ENCODE measurements at regions not wholly inside any gene's neighbourhood (a gene's known extent, or its start where the extent isn't known, plus 50 kb on each side); places are given as distances from the start of the nearest gene placed in this dataset.
A peak's percentile ranks its signal among the peaks of the same experiment; 100 is the strongest.

DNA sequence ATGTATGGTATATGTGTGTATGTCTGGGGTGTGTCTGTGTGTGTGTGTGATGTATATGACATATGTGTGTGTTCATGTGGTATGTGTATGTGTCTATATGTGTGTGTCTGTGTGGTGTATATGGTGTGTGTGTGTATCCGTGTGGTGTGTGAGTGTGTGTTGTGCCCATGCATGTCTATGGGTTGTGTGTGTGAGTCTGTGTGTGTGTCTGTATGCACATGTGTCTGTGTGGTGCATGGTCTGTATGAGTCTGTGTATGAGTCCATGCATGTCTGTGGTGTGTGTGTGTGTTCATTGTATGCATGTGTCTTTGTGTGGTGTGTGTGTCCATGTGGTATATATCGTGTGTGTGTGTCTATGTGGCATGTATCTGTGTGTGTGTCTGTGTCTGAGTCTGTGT is 168.1 kb upstream of the GSC start:
- Mint-ChIP-seq H3K27ac (no peak overlapping the region), H3K4me3 (no peak overlapping the region), H3K4me1 (peaks cover 4% of the 10 kb centered on the region), H3K36me3 (ENCODE audit: low read depth) (no peaks in the 10 kb centered on the region), H3K27me3 (ENCODE audit: low read depth, poor library complexity) (peaks cover 3% of the 10 kb centered on the region), H3K9me3 (no peaks in the 10 kb centered on the region)
- DNase-seq: no peak
- TF ChIP-seq, protein P1, sequence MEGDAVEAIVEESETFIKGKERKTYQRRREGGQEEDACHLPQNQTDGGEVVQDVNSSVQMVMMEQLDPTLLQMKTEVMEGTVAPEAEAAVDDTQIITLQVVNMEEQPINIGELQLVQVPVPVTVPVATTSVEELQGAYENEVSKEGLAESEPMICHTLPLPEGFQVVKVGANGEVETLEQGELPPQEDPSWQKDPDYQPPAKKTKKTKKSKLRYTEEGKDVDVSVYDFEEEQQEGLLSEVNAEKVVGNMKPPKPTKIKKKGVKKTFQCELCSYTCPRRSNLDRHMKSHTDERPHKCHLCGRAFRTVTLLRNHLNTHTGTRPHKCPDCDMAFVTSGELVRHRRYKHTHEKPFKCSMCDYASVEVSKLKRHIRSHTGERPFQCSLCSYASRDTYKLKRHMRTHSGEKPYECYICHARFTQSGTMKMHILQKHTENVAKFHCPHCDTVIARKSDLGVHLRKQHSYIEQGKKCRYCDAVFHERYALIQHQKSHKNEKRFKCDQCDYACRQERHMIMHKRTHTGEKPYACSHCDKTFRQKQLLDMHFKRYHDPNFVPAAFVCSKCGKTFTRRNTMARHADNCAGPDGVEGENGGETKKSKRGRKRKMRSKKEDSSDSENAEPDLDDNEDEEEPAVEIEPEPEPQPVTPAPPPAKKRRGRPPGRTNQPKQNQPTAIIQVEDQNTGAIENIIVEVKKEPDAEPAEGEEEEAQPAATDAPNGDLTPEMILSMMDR (IDR thresholded peaks at IDR 0.05): no peak

DNA sequence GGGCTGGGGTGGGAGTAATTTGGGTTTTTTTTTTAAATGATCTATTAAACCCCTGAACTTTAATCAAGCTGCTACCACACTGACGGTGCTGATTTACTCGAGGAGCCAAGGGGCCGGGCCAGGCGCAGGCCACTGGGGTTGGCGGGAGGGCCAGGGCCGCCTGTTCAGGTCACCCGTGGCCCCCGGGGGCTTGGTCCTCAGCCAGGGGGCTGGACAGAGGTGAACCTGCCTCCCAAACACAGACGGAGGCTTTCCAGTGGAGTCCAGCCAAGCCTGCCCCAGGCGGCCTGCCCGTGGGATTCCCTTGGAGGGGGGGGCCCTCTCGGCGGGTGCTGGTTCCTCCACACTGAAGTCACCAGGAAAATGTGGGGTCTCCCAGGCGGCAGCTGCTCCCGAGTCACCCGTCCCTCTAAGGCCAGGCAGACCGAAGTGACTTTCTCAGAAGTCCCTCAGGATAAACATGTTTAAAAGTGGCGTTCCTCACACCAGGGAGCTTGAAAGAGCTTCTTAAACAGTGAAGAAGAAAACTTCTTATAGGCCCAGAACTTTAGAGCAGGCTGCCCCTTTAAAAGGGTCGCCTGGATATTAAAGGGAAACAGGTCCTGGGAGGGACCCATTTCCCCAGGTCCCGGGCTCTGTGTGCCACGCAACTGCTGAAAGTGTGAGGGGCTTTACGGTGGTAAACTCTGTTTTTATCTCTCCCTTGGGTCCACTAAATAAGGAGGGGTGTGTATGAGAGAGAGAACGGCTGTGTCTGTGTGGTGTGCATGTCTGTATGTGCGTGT is 167.2 kb upstream of the GSC start:
- TF ChIP-seq, protein P1 (IDR thresholded peaks at IDR 0.05): no peak
- Mint-ChIP-seq H3K9me3 (no peaks in the 10 kb centered on the region), H3K4me1 (peaks cover 4% of the 10 kb centered on the region), H3K27me3 (ENCODE audit: low read depth, poor library complexity) (peaks cover 10% of the 10 kb centered on the region), H3K27ac (no peak overlapping the region), H3K4me3 (no peak overlapping the region), H3K36me3 (ENCODE audit: low read depth) (no peaks in the 10 kb centered on the region)
- DNase-seq: peak; percentile 17

DNA sequence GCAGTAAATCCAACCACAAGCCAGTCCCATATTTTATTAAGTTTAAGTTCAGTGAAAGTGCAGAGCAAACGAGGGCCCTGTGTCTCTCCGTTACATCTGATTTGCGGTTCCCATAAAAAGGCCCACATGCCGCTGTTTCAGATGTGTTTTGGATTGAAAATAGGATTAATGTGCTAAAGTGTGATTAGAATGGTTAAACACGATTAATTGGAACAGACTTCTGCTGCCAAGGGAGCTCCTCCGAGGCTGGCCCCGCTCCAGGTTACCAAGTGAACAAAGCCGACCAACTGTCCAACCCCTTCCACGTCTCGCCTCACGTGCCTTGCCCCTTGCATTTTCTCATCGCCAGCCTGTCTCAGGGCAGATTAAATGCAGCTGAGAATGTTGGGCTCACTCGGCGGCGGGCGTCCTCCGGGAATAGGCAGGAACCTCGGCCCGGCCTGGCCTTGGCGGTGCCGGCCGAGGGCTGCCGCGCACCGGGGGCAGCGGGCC is 166.5 kb upstream of the GSC start:
- peaks cover 4% of the 10 kb centered on the region for H3K4me1 Mint-ChIP-seq
- H3K4me3 Mint-ChIP-seq: no peak overlapping the region
- DNase-seq: peak; percentile 39
- H3K9me3 Mint-ChIP-seq: no peaks in the 10 kb centered on the region
- no peak overlapping the region for H3K27ac Mint-ChIP-seq
- peaks cover 14% of the 10 kb centered on the region for H3K27me3 Mint-ChIP-seq (ENCODE audit: low read depth, poor library complexity)
- no peaks in the 10 kb centered on the region for H3K36me3 Mint-ChIP-seq (ENCODE audit: low read depth)
- TF ChIP-seq, protein P1 (IDR thresholded peaks at IDR 0.05): no peak

DNA sequence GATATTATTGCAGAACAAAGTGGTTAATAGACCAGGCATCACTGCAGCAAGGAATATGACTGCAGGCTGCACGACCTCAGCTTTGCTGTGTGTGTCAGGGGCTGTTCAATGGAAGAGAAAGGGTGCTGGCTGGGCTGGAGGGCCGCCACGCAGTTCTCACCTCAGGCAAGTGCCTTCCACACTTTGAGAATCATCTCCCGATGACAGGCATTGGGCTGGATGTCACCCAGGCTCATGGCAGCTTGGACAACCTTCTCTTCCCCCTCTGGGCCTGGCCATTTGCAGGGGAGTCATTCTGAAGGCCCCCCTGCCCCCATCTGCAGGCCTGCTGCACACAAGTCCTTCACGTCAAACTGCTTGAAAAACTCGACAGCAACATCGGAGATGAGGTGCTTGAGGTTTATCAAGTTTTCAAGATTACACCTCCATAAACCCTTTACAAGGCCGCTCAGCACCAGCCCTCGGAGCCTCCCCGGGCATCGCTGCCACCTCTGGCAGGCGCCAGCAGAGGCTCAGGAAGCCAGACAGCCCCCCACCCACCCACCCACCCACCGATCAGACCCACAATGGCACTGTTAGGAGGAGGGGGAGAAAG is 165.9 kb upstream of the GSC start:
- Mint-ChIP-seq H3K27ac (no peak overlapping the region), H3K4me1 (peaks cover 8% of the 10 kb centered on the region), H3K27me3 (ENCODE audit: low read depth, poor library complexity) (peaks cover 19% of the 10 kb centered on the region), H3K4me3 (no peak overlapping the region), H3K36me3 (ENCODE audit: low read depth) (no peaks in the 10 kb centered on the region), H3K9me3 (no peaks in the 10 kb centered on the region)
- TF ChIP-seq, protein P1 (IDR thresholded peaks at IDR 0.05): no peak
- DNase-seq: no peak

DNA sequence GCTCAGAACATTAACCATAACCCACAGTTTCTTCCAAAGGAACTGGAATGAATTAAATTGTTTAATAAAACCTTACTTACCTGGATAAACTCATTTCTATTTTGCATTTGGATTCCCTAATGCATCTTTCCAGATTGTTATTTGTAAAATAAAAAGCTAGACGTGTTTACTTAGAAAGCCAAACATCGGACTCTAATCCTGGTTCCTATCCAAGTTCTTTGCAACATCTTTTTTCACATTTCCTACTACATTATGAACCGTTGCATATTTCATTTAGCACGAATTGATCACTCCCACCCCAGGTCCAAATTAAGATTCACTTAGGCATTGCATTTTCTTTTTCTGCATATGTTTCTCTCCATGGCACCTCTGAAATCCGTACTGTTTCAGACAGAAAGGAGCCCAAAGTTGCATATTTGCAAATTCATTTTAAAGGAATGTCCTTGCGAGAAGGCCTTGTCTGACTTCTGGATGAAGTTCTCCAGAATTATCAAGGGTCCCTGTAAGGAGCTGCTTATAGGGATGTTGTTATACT is 164.4 kb upstream of the GSC start:
- Mint-ChIP-seq H3K27ac (no peak overlapping the region), H3K4me1 (peaks cover 13% of the 10 kb centered on the region), H3K4me3 (no peak overlapping the region), H3K36me3 (ENCODE audit: low read depth) (no peaks in the 10 kb centered on the region), H3K9me3 (no peaks in the 10 kb centered on the region), H3K27me3 (ENCODE audit: low read depth, poor library complexity) (peaks cover 27% of the 10 kb centered on the region)
- no peak for DNase-seq
- TF ChIP-seq, protein P1 (IDR thresholded peaks at IDR 0.05): no peak

All from nephron progenitor cell (in vitro differentiated cells).